ENCODE measurements at regions not wholly inside any gene's neighbourhood (a gene's known extent, or its start where the extent isn't known, plus 50 kb on each side); places are given as distances from the start of the nearest gene placed in this dataset.

DNA sequence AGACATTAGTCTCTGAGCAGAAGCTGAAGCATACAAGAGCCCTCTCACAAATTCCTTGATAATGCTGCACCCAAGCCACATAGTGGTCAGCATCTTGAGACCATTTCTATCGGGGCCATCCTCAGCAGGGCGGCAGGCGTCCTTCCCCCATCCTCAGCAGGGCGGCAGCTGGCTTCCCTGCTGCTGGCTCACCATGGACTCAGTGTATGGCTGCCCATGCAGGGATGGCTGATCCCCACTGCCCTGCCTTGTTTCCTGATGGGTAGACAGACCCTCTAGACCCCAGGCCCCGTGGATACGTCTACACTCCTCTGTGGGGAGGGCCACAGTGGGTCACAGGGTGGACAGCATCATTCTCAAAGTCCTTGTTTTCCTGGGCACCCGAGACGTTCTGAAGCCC is 406.8 kb downstream of the TCERG1L start:
- Histone ChIP-seq H4K8ac (ENCODE audit: low read depth in 2 of 2, low read length in 2 of 2) (no peak overlapping the region), H2BK20ac (ENCODE audit: low read depth, low read length) (no peak overlapping the region), H3K14ac (replicated peaks; ENCODE audit: low read depth, low read length) (no peak overlapping the region), H3K56ac (ENCODE audit: extremely low read depth, insufficient read depth, low read length) (no peak overlapping the region), H3K27ac (ENCODE audit: insufficient read depth, low read length) (no peak overlapping the region), H3K9me1 (ENCODE audit: insufficient read depth, low read length) (no peaks in the 10 kb centered on the region), H3K18ac (ENCODE audit: low read depth, low read length) (no peak overlapping the region), H2BK5ac (ENCODE audit: low read depth, low read length, poor library complexity, severe bottlenecking) (no peak overlapping the region), H3K4me2 (ENCODE audit: low read depth, low read length) (no peak overlapping the region), H3K23ac (ENCODE audit: low read depth, low read length) (no peak overlapping the region), H2BK15ac (ENCODE audit: low read depth, low read length) (no peak overlapping the region), H3K27me3 (ENCODE audit: control insufficient read depth, insufficient read depth, low read length) (no peaks in the 10 kb centered on the region), H4K91ac (ENCODE audit: insufficient read depth, low read depth, low read length) (no peak overlapping the region), H3K9me3 (ENCODE audit: control insufficient read depth, insufficient read depth, low read length) (peaks cover 51% of the 10 kb centered on the region), H4K20me1 (ENCODE audit: insufficient read depth, low read length) (no peaks in the 10 kb centered on the region), H3K4me1 (ENCODE audit: control insufficient read depth, insufficient read depth, low read length) (no peaks in the 10 kb centered on the region), H2BK120ac (ENCODE audit: low read depth, low read length) (no peak overlapping the region), H3K79me1 (ENCODE audit: low read depth in 1 of 2, low read length in 2 of 2) (no peaks in the 10 kb centered on the region), H2AK9ac (replicated peaks; ENCODE audit: low read depth, low read length, poor library complexity) (no peak overlapping the region), H3K36me3 (ENCODE audit: control insufficient read depth, insufficient read depth, low read length) (no peaks in the 10 kb centered on the region), H3K4ac (ENCODE audit: low read depth, low read length) (no peak overlapping the region), H2AK5ac (ENCODE audit: low read depth, low read length) (no peak overlapping the region), H3K4me3 (ENCODE audit: insufficient read depth, low read depth, low read length) (no peak overlapping the region), H2AFZ (replicated peaks; ENCODE audit: low read length, poor library complexity) (no peak overlapping the region), H4K5ac (ENCODE audit: low read depth, low read length) (no peak overlapping the region), H3K9ac (ENCODE audit: low read depth, low read length) (no peak overlapping the region)
- in situ Hi-C loops (cut with MboI; ENCODE audit: low sequenced_read_pairs) = no loop called here
- 59% methylated on average over 8 of the region's 8 CpGs; no CpG with 5 or more reads in 1 of the 2 experiments for WGBS, 2 experiments (ENCODE audit: extremely low coverage in 2 of 2, insufficient read length in 1 of 2)
- ATAC-seq (ENCODE audit: low read depth) (no peak), DNase-seq (no peak)
- intact Hi-C loops (cut with micrococcal nuclease) = no loop called here
- dilution Hi-C loops (cut with HindIII; ENCODE audit: low sequenced_read_pairs, unreplicated experiment) = no loop called here
- ChIA-PET CTCF (no interaction called here), POLR2A (ENCODE audit: unreplicated experiment) (no interaction called here)
- BruUV-seq (replicated peaks) = no TSS peak
- TF ChIP-seq MXI1 (IDR thresholded peaks at IDR 0.05; ENCODE audit: borderline replicate concordance, low read depth, low read length) = no peak
- TF ChIP-seq MAFK (IDR thresholded peaks at IDR 0.05; ENCODE audit: low read depth, low read length) = no peak
- no peak for TF ChIP-seq CHD1 (IDR thresholded peaks at IDR 0.05; ENCODE audit: low read depth, low read length)
- no peak for TF ChIP-seq SMC3 (IDR thresholded peaks at IDR 0.05; ENCODE audit: low read depth, low read length)
- no peak for TF ChIP-seq USF2 (IDR thresholded peaks at IDR 0.05; ENCODE audit: low read depth, low read length)
- TF ChIP-seq NFE2L2 (IDR thresholded peaks at IDR 0.05; ENCODE audit: low read depth, low read length) = no peak
- TF ChIP-seq CEBPB (IDR thresholded peaks at IDR 0.05; ENCODE audit: low read depth, low read length) = no peak
- TF ChIP-seq FOS (IDR thresholded peaks at IDR 0.05; ENCODE audit: low read depth, low read length) = no peak
